Ovary (tissue), 3 donors: ENCODE measurements at regions not wholly inside any gene's neighbourhood (a gene's known extent, or its start where the extent isn't known, plus 50 kb on each side); places are given as distances from the start of the nearest gene placed in this dataset.

Source experiments
- EP300 ChIP-seq: sonication (generic); formaldehyde crosslinking; IDR thresholded peaks from one replicate; pipeline ENCODE4 v1.6.1; 2017; ENCODE audit warnings: antibody characterized with exemption
- POLR2A ChIP-seq: fragments of 450-650 bp; IDR thresholded peaks from one replicate; pipeline ENCODE4 v1.6.1; 2017; ENCODE audit warnings: antibody characterized with exemption, mild to moderate bottlenecking, moderate library complexity
- TF ChIP-seq, protein P1 (sequence below), 3 donors: fragments of 450-650 bp in 2 of 3; fragments of 200-600 bp in 1 of 3; IDR thresholded peaks; one replicate each; pipeline versions ENCODE4 v1.5.1 to v1.8.0; 2016 to 2022; ENCODE audit warnings: antibody characterized with exemption in 3 of 3, mild to moderate bottlenecking in 1 of 3
- donor health status: DM: no; HTN: no; CAD: no.

DNA sequence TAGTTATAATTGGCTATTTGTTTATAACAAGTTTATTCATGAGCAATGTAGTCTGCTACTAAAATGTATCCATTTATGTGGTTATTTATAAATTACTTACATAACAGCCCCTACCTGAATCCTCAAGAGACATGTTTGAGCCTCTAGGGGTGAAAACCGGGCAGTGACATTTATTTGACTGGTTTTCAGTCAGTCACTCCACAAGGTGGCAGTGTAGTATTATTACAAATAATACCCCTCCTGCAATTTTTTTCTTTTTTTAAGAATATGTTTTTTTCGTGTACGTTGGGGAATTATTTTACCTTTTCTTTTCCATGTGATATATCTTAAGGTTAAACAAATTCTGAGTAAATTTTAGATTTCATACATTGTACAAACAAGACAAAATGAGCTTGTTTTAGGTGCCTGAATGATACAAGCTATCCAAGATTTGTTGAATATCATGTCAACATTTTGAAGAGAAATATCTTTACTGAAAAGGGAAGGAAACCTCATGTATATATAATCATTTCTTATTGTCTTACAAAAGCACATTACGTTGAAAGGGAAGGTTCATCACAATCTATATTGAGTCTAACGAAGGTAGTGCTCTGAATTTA is 598.7 kb upstream of the TECRL start:
- TF ChIP-seq, protein P1, sequence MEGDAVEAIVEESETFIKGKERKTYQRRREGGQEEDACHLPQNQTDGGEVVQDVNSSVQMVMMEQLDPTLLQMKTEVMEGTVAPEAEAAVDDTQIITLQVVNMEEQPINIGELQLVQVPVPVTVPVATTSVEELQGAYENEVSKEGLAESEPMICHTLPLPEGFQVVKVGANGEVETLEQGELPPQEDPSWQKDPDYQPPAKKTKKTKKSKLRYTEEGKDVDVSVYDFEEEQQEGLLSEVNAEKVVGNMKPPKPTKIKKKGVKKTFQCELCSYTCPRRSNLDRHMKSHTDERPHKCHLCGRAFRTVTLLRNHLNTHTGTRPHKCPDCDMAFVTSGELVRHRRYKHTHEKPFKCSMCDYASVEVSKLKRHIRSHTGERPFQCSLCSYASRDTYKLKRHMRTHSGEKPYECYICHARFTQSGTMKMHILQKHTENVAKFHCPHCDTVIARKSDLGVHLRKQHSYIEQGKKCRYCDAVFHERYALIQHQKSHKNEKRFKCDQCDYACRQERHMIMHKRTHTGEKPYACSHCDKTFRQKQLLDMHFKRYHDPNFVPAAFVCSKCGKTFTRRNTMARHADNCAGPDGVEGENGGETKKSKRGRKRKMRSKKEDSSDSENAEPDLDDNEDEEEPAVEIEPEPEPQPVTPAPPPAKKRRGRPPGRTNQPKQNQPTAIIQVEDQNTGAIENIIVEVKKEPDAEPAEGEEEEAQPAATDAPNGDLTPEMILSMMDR (IDR thresholded peaks at IDR 0.05): peak in 2 of 3 donors; percentile 38 to 39
- TF ChIP-seq POLR2A (no peak), EP300 (no peak)
